ENCODE measurements at regions not wholly inside any gene's neighbourhood (a gene's known extent, or its start where the extent isn't known, plus 50 kb on each side); places are given as distances from the start of the nearest gene placed in this dataset.

DNA sequence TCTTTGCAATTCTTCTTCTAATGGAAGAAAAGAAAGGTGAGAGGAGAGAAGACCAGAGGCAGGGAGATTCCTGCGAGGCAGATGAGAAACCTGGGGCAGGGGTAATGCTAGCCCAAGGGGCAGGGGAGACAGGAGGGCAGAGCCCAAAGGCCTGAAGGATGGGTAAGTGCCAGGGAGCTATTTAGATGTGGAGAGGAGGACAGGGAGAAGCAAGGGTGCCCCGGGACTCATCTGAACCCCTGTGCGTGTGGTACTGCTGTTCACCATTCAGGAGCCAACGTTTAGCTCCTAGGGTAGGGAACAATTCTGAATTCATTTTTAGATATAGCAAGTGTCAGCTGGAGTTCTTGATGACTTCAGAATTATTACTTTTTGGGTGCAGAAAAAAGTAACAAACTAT, 122.7 kb upstream of the ALDH1B1 start:
- no peak overlapping the region for H3K4me3 ChIP-seq (ENCODE audit: low read length)
- TF ChIP-seq ZNF274 (IDR thresholded peaks at IDR 0.05; ENCODE audit: low read depth, low read length) = no peak

DNA sequence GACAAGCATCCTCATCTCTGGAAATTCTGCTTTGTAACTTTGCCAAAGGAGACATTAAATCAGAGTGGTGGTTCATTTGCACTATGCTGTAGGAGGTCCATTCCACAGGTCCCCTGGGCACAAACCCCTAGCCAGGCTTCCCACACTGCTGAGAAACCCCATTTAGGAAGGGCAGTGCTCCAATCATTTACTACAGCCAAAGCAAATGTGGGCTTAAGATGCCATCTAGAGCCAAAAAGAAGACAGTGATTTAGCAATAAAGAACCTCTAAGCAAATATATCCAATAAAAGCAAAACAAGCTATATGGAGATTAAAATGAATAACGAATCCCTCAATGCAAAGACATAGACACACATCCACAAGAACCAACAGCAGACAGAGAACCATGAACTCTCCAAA, 129.0 kb upstream of the ALDH1B1 start:
- no peak for TF ChIP-seq ZNF274 (IDR thresholded peaks at IDR 0.05; ENCODE audit: low read depth, low read length)
- H3K4me3 ChIP-seq (ENCODE audit: low read length) = no peak overlapping the region

DNA sequence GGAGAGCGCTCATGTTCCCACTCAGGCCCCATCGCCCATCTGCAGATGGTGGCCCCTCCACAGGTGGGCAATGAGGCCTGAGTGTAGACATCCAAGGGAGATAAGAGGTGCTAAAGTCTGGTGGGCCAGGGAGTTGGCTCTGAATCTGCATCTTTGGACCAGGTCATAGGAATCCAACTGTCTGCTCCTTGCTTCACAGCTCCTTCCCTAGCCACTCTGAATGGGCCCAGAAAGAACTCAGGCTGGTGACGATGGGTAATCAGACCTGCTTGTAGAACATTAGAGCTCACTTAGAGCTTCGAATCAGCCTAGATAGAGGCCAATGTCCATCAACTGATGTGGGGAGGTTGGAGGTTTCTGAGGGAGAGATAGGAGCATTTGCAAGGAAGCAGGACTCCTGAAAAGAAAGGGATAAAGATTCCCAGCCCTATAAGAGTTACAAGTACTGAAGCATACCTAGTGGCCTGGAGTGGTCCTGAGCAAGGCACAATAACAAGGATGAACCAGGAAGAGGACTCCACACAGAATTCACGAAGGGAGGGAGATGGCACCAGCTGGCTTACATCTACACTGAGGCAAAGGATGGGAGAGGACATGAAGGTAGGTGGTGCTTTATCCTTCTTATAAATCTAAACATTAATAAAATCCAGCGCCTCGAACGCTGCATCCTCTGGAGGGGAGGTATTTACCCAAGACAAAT, 132.8 kb upstream of the ALDH1B1 start:
- H3K4me3 ChIP-seq (ENCODE audit: low read length) = no peak overlapping the region
- no peak for TF ChIP-seq ZNF274 (IDR thresholded peaks at IDR 0.05; ENCODE audit: low read depth, low read length)

GRCh38 chr9:38259056-38259455, 133.4 kb upstream of the ALDH1B1 start:
- H3K4me3 ChIP-seq (ENCODE audit: low read length) = no peak overlapping the region
- no peak for TF ChIP-seq ZNF274 (IDR thresholded peaks at IDR 0.05; ENCODE audit: low read depth, low read length)

DNA sequence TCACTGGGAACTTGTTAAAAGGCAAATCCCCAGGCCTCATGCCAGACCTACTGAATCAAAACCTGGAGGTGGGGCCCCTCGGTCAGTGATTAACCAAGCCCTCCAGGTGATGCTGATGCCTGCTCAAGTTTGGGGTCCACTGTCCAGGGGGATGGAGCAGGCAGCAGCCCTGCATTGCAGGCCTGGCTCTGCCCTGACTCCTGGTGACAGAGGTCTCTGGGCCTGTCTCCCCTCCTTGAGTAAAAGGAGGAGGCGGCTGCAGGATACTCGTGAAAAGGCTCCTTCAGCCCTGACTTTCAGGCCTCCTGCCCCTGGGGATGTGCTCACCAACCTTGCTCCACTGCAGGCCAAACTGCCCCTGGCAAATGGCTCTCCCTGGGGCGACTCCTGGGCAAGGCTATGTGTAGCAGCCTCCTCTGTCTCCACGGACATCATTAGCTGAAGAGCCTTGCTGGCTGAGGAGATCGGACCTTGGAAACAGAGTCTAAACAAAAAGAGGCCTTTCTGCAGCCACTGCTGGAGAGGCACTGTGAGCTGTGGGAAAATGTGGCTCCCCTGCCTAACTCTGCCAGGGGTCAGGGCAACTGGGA, 134.8 kb upstream of the ALDH1B1 start:
- no peak for TF ChIP-seq ZNF274 (IDR thresholded peaks at IDR 0.05; ENCODE audit: low read depth, low read length)
- no peak overlapping the region for H3K4me3 ChIP-seq (ENCODE audit: low read length)

- no peak for TF ChIP-seq ZNF274 (IDR thresholded peaks at IDR 0.05; ENCODE audit: low read depth, low read length)
- no peak overlapping the region for H3K4me3 ChIP-seq (ENCODE audit: low read length)
These were observed 136.0 kb upstream of the ALDH1B1 start for GRCh38 chr9:38256461-38256860.

DNA sequence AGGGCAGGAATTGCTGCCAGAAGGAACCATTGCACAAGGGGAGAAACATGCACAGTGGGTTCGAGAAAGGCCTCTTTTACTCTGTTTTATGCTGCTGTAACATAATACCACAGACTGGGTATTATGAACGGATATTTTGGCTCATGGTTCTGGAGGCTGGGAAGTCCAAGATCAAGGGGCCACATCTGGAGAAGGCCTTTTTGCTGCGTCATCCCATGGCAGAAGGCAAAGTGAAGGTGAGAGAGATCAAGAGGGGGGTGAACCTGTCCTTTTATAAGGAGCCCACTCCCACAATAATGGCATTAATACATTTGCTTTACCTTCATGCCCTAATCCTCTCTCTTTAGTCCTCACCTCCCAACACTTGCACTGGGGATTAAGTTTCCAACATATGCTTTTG, 136.9 kb upstream of the ALDH1B1 start:
- no peak overlapping the region for H3K4me3 ChIP-seq (ENCODE audit: low read length)
- no peak for TF ChIP-seq ZNF274 (IDR thresholded peaks at IDR 0.05; ENCODE audit: low read depth, low read length)

DNA sequence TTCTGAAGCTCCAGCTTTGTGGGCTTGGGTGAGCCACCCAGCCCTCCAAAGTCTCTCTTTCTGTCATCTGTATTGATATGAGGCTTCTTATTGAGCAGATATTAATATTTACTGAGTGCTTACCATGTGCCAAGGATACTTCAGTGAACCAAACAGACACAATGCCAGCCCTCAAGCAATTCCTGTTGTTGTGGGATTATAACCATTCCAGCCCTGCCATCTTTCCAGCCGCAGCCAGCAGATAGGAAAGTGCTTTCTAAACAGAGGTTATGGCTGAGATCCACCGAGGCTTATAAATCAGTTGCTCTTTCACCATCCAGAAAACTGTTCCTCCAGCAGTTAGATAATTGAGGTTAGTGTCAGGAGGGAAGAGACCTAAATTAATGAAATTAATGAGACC, 137.7 kb upstream of the ALDH1B1 start:
- no peak for TF ChIP-seq ZNF274 (IDR thresholded peaks at IDR 0.05; ENCODE audit: low read depth, low read length)
- H3K4me3 ChIP-seq (ENCODE audit: low read length) = no peak overlapping the region

- no peak for TF ChIP-seq ZNF274 (IDR thresholded peaks at IDR 0.05; ENCODE audit: low read depth, low read length)
- H3K4me3 ChIP-seq (ENCODE audit: low read length) = no peak overlapping the region
These were observed 138.4 kb upstream of the ALDH1B1 start for GRCh38 chr9:38254151-38254550.

- H3K4me3 ChIP-seq (ENCODE audit: low read length) = no peak overlapping the region
- no peak for TF ChIP-seq ZNF274 (IDR thresholded peaks at IDR 0.05; ENCODE audit: low read depth, low read length)
These were observed 139.3 kb upstream of the ALDH1B1 start for GRCh38 chr9:38253200-38253599.

DNA sequence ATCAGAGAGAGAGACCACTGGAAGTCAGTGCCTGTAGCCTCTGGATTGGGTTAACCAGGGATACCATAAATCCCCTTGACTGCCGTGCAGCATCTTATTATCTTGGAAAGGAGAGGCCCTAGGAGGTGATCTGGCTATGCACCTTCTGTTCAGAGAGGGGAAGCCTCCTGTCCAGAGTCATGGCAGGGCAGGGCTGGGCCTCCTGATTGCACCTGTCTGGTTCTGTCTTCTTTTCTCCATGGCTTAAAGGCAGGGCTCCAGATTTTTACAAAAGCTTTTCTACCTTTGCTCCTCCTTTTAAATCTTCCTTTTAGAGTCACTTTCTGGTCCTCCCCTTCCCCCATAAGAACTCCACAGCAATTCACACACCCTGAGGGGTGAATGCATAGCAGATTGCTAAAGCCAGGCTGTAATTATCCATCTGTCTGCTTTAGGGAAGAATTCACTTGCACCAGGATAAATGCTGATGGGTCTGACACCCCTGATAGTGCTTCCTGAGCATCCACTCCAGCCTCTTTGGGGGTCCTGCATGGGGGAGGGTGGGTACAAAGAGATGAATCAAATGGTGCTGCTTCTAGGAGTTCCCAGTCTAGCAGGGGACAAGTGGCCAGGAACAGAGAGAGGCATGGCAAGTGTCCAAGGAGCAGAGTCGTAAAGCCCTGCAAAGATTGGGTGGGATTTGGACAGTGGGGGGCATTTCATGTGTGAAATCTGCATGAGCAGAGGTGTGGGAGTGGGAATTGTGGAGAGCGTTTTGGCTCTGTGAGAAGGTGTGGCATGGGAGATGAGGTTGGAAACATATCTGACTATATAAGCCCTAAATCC, 141.3 kb upstream of the ALDH1B1 start:
- TF ChIP-seq ZNF274 (IDR thresholded peaks at IDR 0.05; ENCODE audit: low read depth, low read length) = no peak
- no peak overlapping the region for H3K4me3 ChIP-seq (ENCODE audit: low read length)

DNA sequence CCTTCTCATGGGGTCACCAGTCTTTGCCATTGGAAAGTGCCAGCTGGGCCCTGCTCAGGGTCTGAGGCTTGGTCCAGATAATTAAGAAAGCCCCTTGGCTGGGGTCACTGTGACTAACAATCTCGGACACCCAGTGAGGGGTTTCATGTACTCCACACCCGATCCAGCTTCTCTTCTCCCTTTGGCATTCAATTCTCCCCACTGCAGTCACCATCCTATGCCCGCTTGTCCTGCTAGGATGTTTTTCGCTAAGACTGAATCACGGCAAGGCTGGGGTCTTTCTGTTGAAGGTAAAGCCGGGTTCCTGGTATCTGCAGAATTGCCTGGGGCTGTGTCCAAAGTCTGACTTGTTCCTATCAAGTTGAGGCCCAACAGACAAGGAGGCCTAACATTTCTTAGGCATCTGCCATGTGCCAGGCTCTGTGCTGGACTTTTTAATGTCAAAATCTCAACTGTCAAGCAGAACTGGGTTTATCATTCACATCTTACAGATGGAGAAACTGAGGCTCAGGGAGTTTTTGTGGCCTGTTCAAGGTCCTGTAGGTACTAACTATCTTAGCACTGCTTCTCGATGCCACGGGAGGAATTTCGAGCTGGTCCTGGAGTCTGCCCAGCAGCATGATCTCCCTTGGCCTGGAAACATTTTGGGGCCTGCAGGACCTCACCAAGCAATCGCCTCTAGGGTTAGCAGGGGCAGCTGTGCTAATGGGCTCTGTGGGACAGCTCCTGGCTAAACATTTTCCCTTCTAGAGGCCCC, 142.0 kb upstream of the ALDH1B1 start:
- no peak overlapping the region for H3K4me3 ChIP-seq (ENCODE audit: low read length)
- no peak for TF ChIP-seq ZNF274 (IDR thresholded peaks at IDR 0.05; ENCODE audit: low read depth, low read length)

GRCh38 chr9:38249587-38250210, 142.8 kb upstream of the ALDH1B1 start:
- TF ChIP-seq ZNF274 (IDR thresholded peaks at IDR 0.05; ENCODE audit: low read depth, low read length) = no peak
- no peak overlapping the region for H3K4me3 ChIP-seq (ENCODE audit: low read length)

GRCh38 chr9:38249049-38249448, 143.5 kb upstream of the ALDH1B1 start:
- H3K4me3 ChIP-seq (ENCODE audit: low read length) = no peak overlapping the region
- TF ChIP-seq ZNF274 (IDR thresholded peaks at IDR 0.05; ENCODE audit: low read depth, low read length) = no peak
